IMR-90 (cell line): ENCODE measurements at regions not wholly inside any gene's neighbourhood (a gene's known extent, or its start where the extent isn't known, plus 50 kb on each side); places are given as distances from the start of the nearest gene placed in this dataset.

Experiments used
- ATAC-seq: fragments of 200-7000 bp; cut with Tn5 transposase; 2 replicates; pipeline ENCODE4 v1.9.1; 2020; ENCODE audit warnings: low read depth, mild to moderate bottlenecking, moderate library complexity
- BruUV-seq: library from RNA; stranded (reverse); fragments of 400-500 nt; replicated peaks from 2 replicates; lab custom pipeline; 2021; lab: Mats Ljungman, UMichigan
- CTCF ChIA-PET: fragments of 300-600 bp; formaldehyde crosslinking; extraction: SDS; loops from one replicate; lab custom pipeline; 2021; ENCODE audit warnings: antibody characterized with exemption; lab: Yijun Ruan, JAX
- POLR2A ChIA-PET: fragments of 300-600 bp; sonication (Branson Sonifier 250); formaldehyde crosslinking; loops from one replicate; lab custom pipeline; 2022; ENCODE audit warnings: antibody characterized with exemption; ENCODE audit not compliant: unreplicated experiment; lab: Charles Lee
- DNase-seq: peaks from one replicate; pipeline ENCODE4 v3.0.0; 2013
- H2AFZ ChIP-seq: replicated peaks from 2 replicates; pipeline ENCODE3; 2013; ENCODE audit warnings: low read length, mild to moderate bottlenecking; ENCODE audit not compliant: poor library complexity
- H2AK5ac ChIP-seq: 2 replicates; pipeline ENCODE4 v1.6.1; 2013; ENCODE audit warnings: low read depth, low read length, inconsistent platforms
- H2AK9ac ChIP-seq: replicated peaks from 2 replicates; pipeline ENCODE3; 2013; ENCODE audit warnings: mild to moderate bottlenecking, low read depth, low read length, moderate library complexity; ENCODE audit not compliant: poor library complexity
- H2BK120ac ChIP-seq: 2 replicates; pipeline ENCODE4 v1.6.1; 2013; ENCODE audit warnings: low read depth, low read length, inconsistent platforms
- H2BK15ac ChIP-seq: 3 replicates; pipeline ENCODE4 v1.6.1; 2013; ENCODE audit warnings: low read depth, low read length, inconsistent platforms
- H2BK20ac ChIP-seq: 2 replicates; pipeline ENCODE4 v1.6.1; 2013; ENCODE audit warnings: low read depth, mild to moderate bottlenecking, inconsistent platforms, low read length, moderate library complexity
- H2BK5ac ChIP-seq: 2 replicates; pipeline ENCODE4 v1.6.1; 2013; ENCODE audit warnings: mild to moderate bottlenecking, low read depth, low read length, inconsistent platforms; ENCODE audit not compliant: poor library complexity, severe bottlenecking
- H3K14ac ChIP-seq: replicated peaks from 2 replicates; pipeline ENCODE4 v1.6.1; 2013; ENCODE audit warnings: low read depth, low read length, inconsistent platforms
- H3K18ac ChIP-seq: 2 replicates; pipeline ENCODE4 v1.6.1; 2013; ENCODE audit warnings: low read depth, low read length, control low read depth
- H3K23ac ChIP-seq: 2 replicates; pipeline ENCODE4 v1.6.1; 2013; ENCODE audit warnings: low read depth, low read length, inconsistent platforms
- H3K27ac ChIP-seq: 2 replicates; pipeline ENCODE4 v1.5.1; 2013; ENCODE audit warnings: mild to moderate bottlenecking, control low read depth, low read length; ENCODE audit not compliant: insufficient read depth
- H3K27me3 ChIP-seq: 2 replicates; pipeline ENCODE4 v1.6.1; 2013; ENCODE audit warnings: low read length; ENCODE audit not compliant: control insufficient read depth, insufficient read depth
- H3K36me3 ChIP-seq: 2 replicates; pipeline ENCODE4 v1.6.1; 2013; ENCODE audit warnings: low read length, mixed read lengths; ENCODE audit not compliant: control insufficient read depth, insufficient read depth
- H3K4ac ChIP-seq: 2 replicates; pipeline ENCODE4 v1.6.1; 2013; ENCODE audit warnings: low read depth, low read length, inconsistent platforms
- H3K4me1 ChIP-seq: 2 replicates; pipeline ENCODE4 v1.6.1; 2013; ENCODE audit warnings: low read length, mixed read lengths; ENCODE audit not compliant: control insufficient read depth, insufficient read depth
- H3K4me2 ChIP-seq: 2 replicates; pipeline ENCODE4 v1.6.1; 2013; ENCODE audit warnings: low read depth, mild to moderate bottlenecking, control low read depth, low read length, moderate library complexity
- H3K4me3 ChIP-seq: 2 replicates; pipeline ENCODE4 v1.5.1; 2013; ENCODE audit warnings: low read depth, mild to moderate bottlenecking, control low read depth, low read length, moderate library complexity; ENCODE audit not compliant: insufficient read depth
- H3K56ac ChIP-seq: 2 replicates; pipeline ENCODE4 v1.6.1; 2013; ENCODE audit warnings: low read length, inconsistent platforms; ENCODE audit not compliant: insufficient read depth; ENCODE audit errors: extremely low read depth
- H3K79me1 ChIP-seq, 2 experiments: 2 replicates each; pipeline ENCODE4 v1.6.1; 2013; ENCODE audit warnings: low read length in 2 of 2, inconsistent platforms in 1 of 2, low read depth in 1 of 2
- H3K9ac ChIP-seq: 2 replicates; pipeline ENCODE4 v1.6.1; 2013; ENCODE audit warnings: low read depth, low read length, control low read depth
- H3K9me1 ChIP-seq: 2 replicates; pipeline ENCODE4 v1.6.1; 2013; ENCODE audit warnings: low read length, inconsistent platforms; ENCODE audit not compliant: insufficient read depth
- H3K9me3 ChIP-seq: 2 replicates; pipeline ENCODE4 v1.6.1; 2013; ENCODE audit warnings: low read length; ENCODE audit not compliant: control insufficient read depth, insufficient read depth
- H4K20me1 ChIP-seq: 2 replicates; pipeline ENCODE4 v1.6.1; 2013; ENCODE audit warnings: low read length, inconsistent platforms; ENCODE audit not compliant: insufficient read depth
- H4K5ac ChIP-seq: 2 replicates; pipeline ENCODE4 v1.6.1; 2013; ENCODE audit warnings: mild to moderate bottlenecking, low read depth, low read length, control low read depth
- H4K8ac ChIP-seq, 2 experiments: 2 replicates each; pipeline ENCODE4 v1.6.1; 2013; ENCODE audit warnings: low read depth in 2 of 2, low read length in 2 of 2, control low read depth in 1 of 2, inconsistent platforms in 1 of 2
- H4K91ac ChIP-seq: 2 replicates; pipeline ENCODE4 v1.6.1; 2013; ENCODE audit warnings: low read depth, low read length, inconsistent platforms; ENCODE audit not compliant: insufficient read depth
- CEBPB ChIP-seq: IDR thresholded peaks from 2 replicates; pipeline ENCODE4 v1.6.1; 2012; ENCODE audit warnings: low read depth, low read length, improper control_type of control experiment
- FOS ChIP-seq: fragments of 150-350 bp; IDR thresholded peaks from 2 replicates; pipeline ENCODE4 v1.6.1; 2016; ENCODE audit warnings: low read depth, low read length
- MAZ ChIP-seq: IDR thresholded peaks from 2 replicates; pipeline ENCODE4 v1.6.1; 2012; ENCODE audit warnings: low read depth, mild to moderate bottlenecking, low read length, improper control_type of control experiment, moderate library complexity, borderline replicate concordance
- RAD21 ChIP-seq: IDR thresholded peaks from 2 replicates; pipeline ENCODE4 v1.6.1; 2012; ENCODE audit warnings: low read length, improper control_type of control experiment
- RCOR1 ChIP-seq: IDR thresholded peaks from 2 replicates; pipeline ENCODE4 v1.6.1; 2012; ENCODE audit warnings: mild to moderate bottlenecking, low read length, improper control_type of control experiment; ENCODE audit not compliant: insufficient replicate concordance
- RFX5 ChIP-seq: IDR thresholded peaks from 2 replicates; pipeline ENCODE4 v1.8.0; 2012; ENCODE audit warnings: low read depth, mild to moderate bottlenecking, low read length, moderate library complexity
- SMC3 ChIP-seq: fragments of 150-350 bp; IDR thresholded peaks from 2 replicates; pipeline ENCODE4 v1.6.1; 2016; ENCODE audit warnings: low read depth, mild to moderate bottlenecking, antibody characterized with exemption, low read length, moderate library complexity
- WGBS, 2 experiments: methylation state at CpG; one replicate each; pipeline versions ENCODE4 v1.1.5 to v1.1.7; 2013; ENCODE audit warnings: missing lambda C conversion rate in 2 of 2; ENCODE audit not compliant: insufficient read length in 1 of 2; ENCODE audit errors: extremely low coverage in 2 of 2; 5-methylcytosine and 5-hydroxymethylcytosine counted together
- dilution Hi-C: fragments of 300-500 bp; cut with HindIII; formaldehyde crosslinking; loops from one replicate; pipeline ENCODE4 v1.14.3; 2018; ENCODE audit warnings: low sequenced_read_pairs; ENCODE audit not compliant: unreplicated experiment
- in situ Hi-C: fragments of 300-500 bp; cut with MboI; formaldehyde crosslinking; loops from 3 replicates; pipeline ENCODE4 v1.14.3; 2019; ENCODE audit warnings: low sequenced_read_pairs, inconsistent platforms, mixed read lengths
- intact Hi-C: fragments of 100-400 bp; cut with micrococcal nuclease; formaldehyde crosslinking; loops from 2 replicates; pipeline ENCODE4 v1.10.0; 2022
- TF ChIP-seq, protein P1 (sequence below): fragments of 150-350 bp; IDR thresholded peaks from 2 replicates; pipeline ENCODE4 v1.6.1; 2017; ENCODE audit warnings: mild to moderate bottlenecking, antibody characterized with exemption, low read length, low read depth

DNA sequence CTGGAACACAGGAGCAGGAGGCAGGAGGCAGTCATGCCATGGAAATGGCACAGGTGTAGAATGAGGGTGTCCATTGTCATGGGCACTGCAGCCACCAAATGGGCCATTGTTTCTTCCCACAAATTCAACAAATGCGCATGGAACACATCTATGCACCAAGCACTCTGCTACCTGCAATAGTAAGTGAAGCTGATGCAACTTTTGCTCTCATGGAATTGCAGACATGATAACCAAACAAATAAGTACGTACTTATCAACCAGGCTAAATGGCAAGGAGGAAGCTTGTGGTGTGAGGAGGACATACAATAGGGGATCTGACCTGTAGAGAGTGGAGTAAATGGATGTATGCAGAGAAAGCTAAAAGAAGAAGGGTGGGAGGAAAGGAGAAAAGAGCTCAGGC is 116.8 kb downstream of the TRIM36 start:
- Histone ChIP-seq H3K27ac (no peak overlapping the region), H3K9me1 (no peaks in the 10 kb centered on the region), H4K20me1 (no peaks in the 10 kb centered on the region), H4K91ac (no peak overlapping the region), H2BK20ac (no peak overlapping the region), H3K9ac (no peak overlapping the region), H2BK15ac (no peak overlapping the region), H4K5ac (no peak overlapping the region), H3K4me2 (no peak overlapping the region), H3K9me3 (no peaks in the 10 kb centered on the region), H2AFZ (no peak overlapping the region), H4K8ac (no peak overlapping the region), H2AK9ac (no peak overlapping the region), H3K56ac (no peak overlapping the region), H3K4me1 (no peaks in the 10 kb centered on the region), H3K79me1 (no peaks in the 10 kb centered on the region), H3K36me3 (no peaks in the 10 kb centered on the region), H3K18ac (no peak overlapping the region), H2AK5ac (no peak overlapping the region), H3K27me3 (no peaks in the 10 kb centered on the region), H2BK5ac (no peak overlapping the region), H3K4ac (no peak overlapping the region), H3K23ac (no peak overlapping the region), H3K14ac (no peak overlapping the region), H3K4me3 (no peak overlapping the region), H2BK120ac (no peak overlapping the region)
- dilution Hi-C loops: no loop called here
- WGBS, 2 experiments: no CpG with 5 or more reads among the region's 2 CpGs
- CTCF ChIA-PET: no interaction called here
- TF ChIP-seq SMC3 (no peak), RAD21 (no peak), RFX5 (no peak), CEBPB (no peak), MAZ (no peak), RCOR1 (no peak), FOS (no peak)
- TF ChIP-seq, protein P1, sequence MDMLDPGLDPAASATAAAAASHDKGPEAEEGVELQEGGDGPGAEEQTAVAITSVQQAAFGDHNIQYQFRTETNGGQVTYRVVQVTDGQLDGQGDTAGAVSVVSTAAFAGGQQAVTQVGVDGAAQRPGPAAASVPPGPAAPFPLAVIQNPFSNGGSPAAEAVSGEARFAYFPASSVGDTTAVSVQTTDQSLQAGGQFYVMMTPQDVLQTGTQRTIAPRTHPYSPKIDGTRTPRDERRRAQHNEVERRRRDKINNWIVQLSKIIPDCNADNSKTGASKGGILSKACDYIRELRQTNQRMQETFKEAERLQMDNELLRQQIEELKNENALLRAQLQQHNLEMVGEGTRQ: no peak
- BruUV-seq: no TSS peak
- in situ Hi-C loops: loop anchor here (25.0 kb wide), 1 partner anchor 1416 kb away; no protein-coding TSS in a partner anchor
- intact Hi-C loops: no loop called here
- POLR2A ChIA-PET: interaction anchor here (0.6 kb wide), 1 partner anchor 88 kb away, joined by 3 read pairs; no protein-coding TSS in a partner anchor
- DNase-seq (no peak), ATAC-seq (no peak)
